ENCODE measurements at regions not wholly inside any gene's neighbourhood (a gene's known extent, or its start where the extent isn't known, plus 50 kb on each side); places are given as distances from the start of the nearest gene placed in this dataset.
A peak's percentile ranks its signal among the peaks of the same experiment; 100 is the strongest.
"Not testable (repeated sequence)": the region's sequence is repeated elsewhere in the genome, so short reads cannot be mapped to it uniquely, and the experiment has no call there.

DNA sequence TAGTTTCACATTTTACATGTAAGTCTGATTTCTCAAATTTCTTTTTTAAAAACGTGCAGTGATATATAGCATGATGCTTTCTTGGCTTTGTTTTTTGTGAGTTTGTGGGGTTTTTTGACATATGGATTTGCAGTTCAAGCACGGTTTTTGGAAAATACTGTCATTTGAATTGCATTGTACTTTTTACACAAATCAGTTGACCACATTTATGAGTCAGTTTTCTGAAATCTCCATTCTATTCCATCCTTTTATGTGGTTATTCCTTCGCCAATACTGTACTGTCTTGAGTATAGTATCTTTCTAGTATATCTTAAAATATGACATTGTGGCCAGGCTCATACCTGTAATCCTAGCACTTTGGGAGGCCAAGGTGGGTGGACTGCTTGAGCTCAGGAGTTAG lies 890.0 kb upstream of the CITED2 start:
- TF ChIP-seq, protein P1, sequence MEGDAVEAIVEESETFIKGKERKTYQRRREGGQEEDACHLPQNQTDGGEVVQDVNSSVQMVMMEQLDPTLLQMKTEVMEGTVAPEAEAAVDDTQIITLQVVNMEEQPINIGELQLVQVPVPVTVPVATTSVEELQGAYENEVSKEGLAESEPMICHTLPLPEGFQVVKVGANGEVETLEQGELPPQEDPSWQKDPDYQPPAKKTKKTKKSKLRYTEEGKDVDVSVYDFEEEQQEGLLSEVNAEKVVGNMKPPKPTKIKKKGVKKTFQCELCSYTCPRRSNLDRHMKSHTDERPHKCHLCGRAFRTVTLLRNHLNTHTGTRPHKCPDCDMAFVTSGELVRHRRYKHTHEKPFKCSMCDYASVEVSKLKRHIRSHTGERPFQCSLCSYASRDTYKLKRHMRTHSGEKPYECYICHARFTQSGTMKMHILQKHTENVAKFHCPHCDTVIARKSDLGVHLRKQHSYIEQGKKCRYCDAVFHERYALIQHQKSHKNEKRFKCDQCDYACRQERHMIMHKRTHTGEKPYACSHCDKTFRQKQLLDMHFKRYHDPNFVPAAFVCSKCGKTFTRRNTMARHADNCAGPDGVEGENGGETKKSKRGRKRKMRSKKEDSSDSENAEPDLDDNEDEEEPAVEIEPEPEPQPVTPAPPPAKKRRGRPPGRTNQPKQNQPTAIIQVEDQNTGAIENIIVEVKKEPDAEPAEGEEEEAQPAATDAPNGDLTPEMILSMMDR (IDR thresholded peaks at IDR 0.05; ENCODE audit: control insufficient read depth, extremely low read depth, insufficient read depth), result no peak
- no peak for DNase-seq (ENCODE audit: low read depth)
- no peak overlapping the region for H3K4me3 ChIP-seq (ENCODE audit: low read depth, low read length)

DNA sequence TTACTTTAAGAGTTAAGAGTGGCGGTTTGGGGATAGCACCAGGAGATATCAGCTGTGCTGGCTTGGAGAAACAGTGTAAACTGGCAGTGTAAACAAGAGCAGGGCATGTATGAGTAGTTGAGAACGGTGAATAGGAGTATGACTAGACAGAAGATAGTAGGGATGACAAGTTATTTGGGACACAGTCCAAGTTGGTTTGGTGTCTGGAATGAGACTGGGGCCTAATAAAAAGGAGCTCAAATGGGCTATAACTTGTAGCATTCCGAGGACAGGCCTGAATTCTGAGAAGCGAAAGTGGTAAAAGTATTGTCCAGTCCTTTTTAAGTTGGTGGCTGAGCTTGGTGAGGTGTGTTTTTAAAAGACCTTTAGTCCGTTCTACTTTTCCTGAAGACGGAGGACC lies 883.9 kb upstream of the CITED2 start:
- not testable (repeated sequence) for H3K4me3 ChIP-seq (ENCODE audit: low read depth, low read length)
- peak; percentile 51 for DNase-seq (ENCODE audit: low read depth)

- H3K4me3 ChIP-seq (ENCODE audit: low read depth, low read length), result no peak overlapping the region
- TF ChIP-seq, protein P1 (IDR thresholded peaks at IDR 0.05; ENCODE audit: control insufficient read depth, extremely low read depth, insufficient read depth), result no peak
- DNase-seq (ENCODE audit: low read depth), result no peak
Measured at GRCh38 chr6:140256248-140256647, 881.8 kb upstream of the CITED2 start.

- DNase-seq (ENCODE audit: low read depth), result no peak
- no peak overlapping the region for H3K4me3 ChIP-seq (ENCODE audit: low read depth, low read length)
- TF ChIP-seq, protein P1 (IDR thresholded peaks at IDR 0.05; ENCODE audit: control insufficient read depth, extremely low read depth, insufficient read depth), result no peak
Measured at GRCh38 chr6:140253096-140253495, 878.6 kb upstream of the CITED2 start.

DNA sequence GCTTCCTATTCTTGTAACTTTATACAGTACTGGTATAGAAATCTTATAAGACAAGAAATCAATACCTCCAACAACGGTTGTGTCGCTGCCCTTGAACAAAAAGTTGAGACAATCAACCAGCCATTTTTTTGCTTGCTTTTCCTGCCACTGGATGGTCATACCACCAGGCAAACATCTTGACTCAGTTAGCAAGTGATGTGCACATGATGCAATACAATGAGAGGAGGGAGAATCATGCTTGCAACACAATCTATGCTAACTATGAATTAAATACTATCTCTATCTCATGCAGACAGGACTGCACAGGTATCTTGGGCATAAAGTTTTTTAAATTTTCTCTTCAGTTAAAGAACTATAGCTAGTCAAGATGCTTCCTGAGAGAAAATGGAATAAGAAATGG lies 877.7 kb upstream of the CITED2 start:
- TF ChIP-seq, protein P1 (IDR thresholded peaks at IDR 0.05; ENCODE audit: control insufficient read depth, extremely low read depth, insufficient read depth), result no peak
- no peak for DNase-seq (ENCODE audit: low read depth)
- H3K4me3 ChIP-seq (ENCODE audit: low read depth, low read length), result no peak overlapping the region

DNA sequence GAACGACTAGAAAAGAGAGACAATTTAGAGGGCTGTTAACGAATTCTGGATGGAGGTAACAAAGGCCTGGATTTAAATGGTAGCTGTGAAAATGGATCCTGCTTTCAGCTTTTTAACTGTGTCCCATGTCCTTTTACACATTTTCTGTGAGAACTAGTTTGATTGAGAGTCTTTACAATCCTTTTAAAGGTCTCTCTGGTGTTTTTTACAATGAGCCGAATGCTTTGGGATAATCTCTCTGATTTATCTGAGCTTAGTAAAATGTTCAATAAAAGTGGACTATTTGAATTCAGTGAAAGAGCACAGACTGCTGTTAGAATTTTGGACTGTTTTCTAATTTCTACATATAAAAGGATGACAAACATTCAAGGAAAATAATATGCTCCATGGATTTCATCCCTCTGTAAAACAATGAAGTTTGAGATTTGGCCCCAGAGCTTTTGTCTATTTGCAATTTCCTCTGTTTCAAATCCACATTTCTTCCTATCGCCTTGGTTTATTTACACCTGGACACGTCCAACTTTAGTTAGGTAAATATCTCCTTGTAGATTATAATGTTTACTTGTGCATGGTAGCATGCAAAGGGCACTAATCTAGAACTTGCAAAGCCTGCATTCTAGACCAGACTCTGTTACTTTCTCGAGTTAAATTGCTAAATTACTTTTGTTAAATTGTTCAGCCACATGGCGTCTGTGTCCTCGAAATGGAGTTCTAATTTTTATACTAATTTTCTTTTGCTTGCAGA lies 871.0 kb upstream of the CITED2 start:
- TF ChIP-seq, protein P1 (IDR thresholded peaks at IDR 0.05; ENCODE audit: control insufficient read depth, extremely low read depth, insufficient read depth), result no peak
- H3K4me3 ChIP-seq (ENCODE audit: low read depth, low read length), result no peak overlapping the region
- DNase-seq (ENCODE audit: low read depth), result no peak

DNA sequence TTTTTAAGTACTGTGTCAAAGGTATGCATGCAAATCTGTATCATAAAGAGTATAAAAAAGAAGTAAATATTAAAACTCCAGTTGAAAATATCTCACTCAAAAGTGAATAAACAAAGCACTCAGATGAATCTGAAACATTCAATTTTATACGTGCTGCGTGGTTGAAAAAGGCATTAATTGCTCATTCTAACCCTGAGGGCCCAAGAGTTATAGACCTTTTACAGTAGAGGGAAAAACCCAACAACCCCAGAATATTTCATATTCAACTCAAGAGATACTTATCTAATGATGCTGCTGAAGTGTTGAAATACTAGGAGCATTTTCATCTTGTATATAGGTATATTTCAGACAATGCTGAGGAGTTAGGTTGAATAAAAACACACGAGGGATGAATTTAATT lies 862.8 kb upstream of the CITED2 start:
- TF ChIP-seq, protein P1 (IDR thresholded peaks at IDR 0.05; ENCODE audit: control insufficient read depth, extremely low read depth, insufficient read depth), result no peak
- DNase-seq (ENCODE audit: low read depth), result no peak
- no peak overlapping the region for H3K4me3 ChIP-seq (ENCODE audit: low read depth, low read length)
